GM12875 (cell line): ENCODE measurements at regions not wholly inside any gene's neighbourhood (a gene's known extent, or its start where the extent isn't known, plus 50 kb on each side); places are given as distances from the start of the nearest gene placed in this dataset.

ENCODE experiments used
- H3K4me3 ChIP-seq: one replicate; pipeline ENCODE4 v1.5.1; 2011; ENCODE audit warnings: low read depth, low read length, control low read depth
- CTCF ChIP-seq: IDR thresholded peaks from 2 replicates; pipeline ENCODE4 v1.5.1; 2011; ENCODE audit warnings: low read depth, mild to moderate bottlenecking, control low read depth, inconsistent platforms, low read length, moderate library complexity, borderline replicate concordance; ENCODE audit not compliant: insufficient read depth

GRCh38 chr13:32851083-32852069, 164.8 kb upstream of the KL start:
- no peak overlapping the region for H3K4me3 ChIP-seq
- no peak for TF ChIP-seq CTCF

GRCh38 chr13:32852526-32852925, 163.7 kb upstream of the KL start:
- no peak for TF ChIP-seq CTCF
- H3K4me3 ChIP-seq, result no peak overlapping the region

GRCh38 chr13:32857077-32857476, 159.1 kb upstream of the KL start:
- no peak for TF ChIP-seq CTCF
- no peak overlapping the region for H3K4me3 ChIP-seq

GRCh38 chr13:32857689-32858088, 158.5 kb upstream of the KL start:
- TF ChIP-seq CTCF, result no peak
- H3K4me3 ChIP-seq, result no peak overlapping the region

- H3K4me3 ChIP-seq, result no peak overlapping the region
- TF ChIP-seq CTCF, result no peak
Measured at GRCh38 chr13:32859707-32860292, 156.4 kb upstream of the KL start.

- no peak overlapping the region for H3K4me3 ChIP-seq
- TF ChIP-seq CTCF, result no peak
Measured at GRCh38 chr13:32861304-32861703, 154.9 kb upstream of the KL start.

GRCh38 chr13:32863596-32863995, 152.6 kb upstream of the KL start:
- H3K4me3 ChIP-seq, result no peak overlapping the region
- no peak for TF ChIP-seq CTCF
